ENCODE measurements at regions not wholly inside any gene's neighbourhood (a gene's known extent, or its start where the extent isn't known, plus 50 kb on each side); places are given as distances from the start of the nearest gene placed in this dataset.
A peak's percentile ranks its signal among the peaks of the same experiment; 100 is the strongest.
"Not testable (repeated sequence)": the region's sequence is repeated elsewhere in the genome, so short reads cannot be mapped to it uniquely, and the experiment has no call there.

DNA sequence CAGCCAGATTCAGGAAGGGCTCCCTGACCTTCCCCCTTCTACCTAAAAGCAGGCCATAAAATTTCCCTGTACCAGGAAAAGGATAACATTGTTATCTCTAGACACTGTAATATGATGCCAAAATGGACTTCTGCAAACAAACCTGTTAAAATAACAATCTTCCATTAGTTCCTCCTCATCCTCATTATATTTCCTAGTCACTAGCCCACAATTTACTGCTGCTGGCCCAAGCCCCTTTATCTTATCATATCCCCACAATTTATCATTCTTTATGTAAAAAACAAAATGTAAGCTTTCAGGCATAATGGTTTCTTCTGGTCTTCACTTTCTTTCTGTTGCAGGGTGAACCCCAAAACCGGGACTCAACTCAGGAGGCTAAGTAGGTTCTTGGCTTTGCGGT lies 1132.1 kb upstream of the CNTN5 start:
- DNase-seq (ENCODE audit: low spot score): no peak

DNA sequence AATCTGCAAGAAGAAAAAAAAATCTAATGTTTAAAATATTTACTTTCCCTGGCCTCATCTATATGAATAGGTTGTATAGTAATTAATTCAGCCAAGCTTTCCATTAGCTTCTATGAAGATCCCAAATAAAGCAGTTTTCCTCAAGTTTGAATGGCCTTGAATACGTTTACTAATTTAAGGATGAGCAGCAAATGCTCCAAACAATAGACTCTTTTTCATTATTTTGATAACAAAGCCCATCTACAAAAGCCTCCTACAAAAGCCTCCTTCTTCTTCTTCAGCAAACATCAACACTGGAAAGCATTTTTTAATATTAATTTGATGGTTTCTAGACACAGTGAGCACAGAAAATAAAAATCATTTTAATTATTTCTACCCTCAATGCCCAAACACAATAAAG lies 1130.3 kb upstream of the CNTN5 start:
- no peak for DNase-seq (ENCODE audit: low spot score)

- no peak for DNase-seq (ENCODE audit: low spot score)
Measured at GRCh38 chr11:97893612-97894011, 1127.1 kb upstream of the CNTN5 start.

- no peak for DNase-seq (ENCODE audit: low spot score)
Measured at GRCh38 chr11:97894978-97895377, 1125.8 kb upstream of the CNTN5 start.

- no peak for DNase-seq (ENCODE audit: low spot score)
Measured at GRCh38 chr11:97895572-97895971, 1125.2 kb upstream of the CNTN5 start.

DNA sequence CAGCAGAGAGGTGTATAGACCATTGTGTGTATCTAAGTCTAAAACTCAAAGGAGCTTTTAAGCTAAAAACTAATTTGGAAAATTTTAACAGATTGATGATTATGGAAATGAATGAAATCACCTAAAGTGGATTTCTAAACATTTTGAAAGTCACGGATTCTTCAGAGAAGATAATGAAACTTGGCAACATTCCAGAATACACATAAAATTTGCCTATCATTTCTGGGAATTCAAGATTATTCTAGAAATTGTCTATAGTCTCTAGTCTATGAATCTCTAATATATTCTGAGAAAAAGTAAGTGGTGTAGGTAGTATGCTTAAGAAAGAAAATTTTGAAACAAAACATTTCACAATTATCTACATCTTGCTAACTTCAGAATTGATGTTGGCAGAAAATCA lies 1117.9 kb upstream of the CNTN5 start:
- DNase-seq (ENCODE audit: low spot score): no peak

DNA sequence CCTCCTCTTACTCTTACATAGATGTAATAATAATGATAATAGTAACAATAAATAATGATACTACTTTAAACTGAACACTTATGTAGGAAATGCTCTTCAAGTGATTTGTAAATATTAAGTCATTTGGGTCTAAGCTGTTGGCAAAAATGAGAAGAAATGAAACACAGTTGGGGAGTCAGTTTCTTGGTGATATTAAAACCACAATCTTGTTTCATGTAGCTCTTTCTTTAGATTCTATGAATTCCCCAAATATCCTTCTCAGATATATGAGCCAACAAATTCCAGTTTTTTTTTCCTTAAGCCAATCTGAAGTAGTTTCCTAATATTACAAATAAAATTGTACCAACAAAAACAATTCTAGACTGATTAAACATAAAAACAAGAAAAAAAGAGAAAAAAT lies 1115.6 kb upstream of the CNTN5 start:
- DNase-seq (ENCODE audit: low spot score): no peak

DNA sequence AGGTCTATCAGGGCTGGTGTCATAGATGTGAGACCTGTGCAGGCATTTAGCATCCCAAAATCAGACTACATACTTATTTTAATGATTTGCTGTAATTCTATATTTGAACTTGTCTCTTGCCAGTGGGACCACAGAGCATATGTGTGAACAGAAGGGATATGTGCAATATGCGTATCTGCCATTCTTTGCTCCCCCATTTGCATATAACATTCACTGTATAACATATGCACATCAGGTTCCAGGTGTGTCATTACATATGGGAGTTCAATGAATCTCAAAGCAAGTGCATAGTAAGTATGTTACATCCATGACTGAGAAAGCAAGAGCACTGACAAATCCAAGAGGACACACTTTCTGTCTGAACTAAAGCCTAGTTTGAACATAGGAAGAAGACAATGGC lies 1115.1 kb upstream of the CNTN5 start:
- DNase-seq (ENCODE audit: low spot score): no peak

- DNase-seq (ENCODE audit: low spot score): no peak
Measured at GRCh38 chr11:97908354-97908753, 1112.4 kb upstream of the CNTN5 start.

- no peak for DNase-seq (ENCODE audit: low spot score)
Measured at GRCh38 chr11:97909614-97910399, 1110.9 kb upstream of the CNTN5 start.

- no peak for DNase-seq (ENCODE audit: low spot score)
Measured at GRCh38 chr11:97912629-97913028, 1108.1 kb upstream of the CNTN5 start.

DNA sequence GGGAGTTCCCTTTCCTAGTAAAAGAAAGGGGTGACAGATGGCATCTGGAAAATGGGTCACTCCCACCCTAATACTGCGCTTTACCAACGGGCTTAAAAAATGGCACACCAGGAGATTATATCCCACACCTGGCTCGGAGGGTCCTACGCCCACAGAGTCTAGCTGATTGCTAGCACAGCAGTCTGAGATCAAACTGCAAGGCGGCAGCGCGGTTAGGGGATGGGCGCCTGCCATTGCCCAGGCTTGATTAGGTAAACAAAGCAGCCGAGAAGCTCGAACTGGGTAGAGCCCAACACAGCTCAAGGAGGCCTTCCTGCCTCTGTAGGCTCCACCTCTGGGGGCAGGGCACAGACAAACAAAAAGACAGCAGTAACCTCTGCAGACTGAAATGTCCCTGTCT lies 1097.8 kb upstream of the CNTN5 start:
- DNase-seq (ENCODE audit: low spot score): not testable (repeated sequence)

GRCh38 chr11:97934572-97935208 lies 1086.1 kb upstream of the CNTN5 start:
- no peak for DNase-seq (ENCODE audit: low spot score)

DNA sequence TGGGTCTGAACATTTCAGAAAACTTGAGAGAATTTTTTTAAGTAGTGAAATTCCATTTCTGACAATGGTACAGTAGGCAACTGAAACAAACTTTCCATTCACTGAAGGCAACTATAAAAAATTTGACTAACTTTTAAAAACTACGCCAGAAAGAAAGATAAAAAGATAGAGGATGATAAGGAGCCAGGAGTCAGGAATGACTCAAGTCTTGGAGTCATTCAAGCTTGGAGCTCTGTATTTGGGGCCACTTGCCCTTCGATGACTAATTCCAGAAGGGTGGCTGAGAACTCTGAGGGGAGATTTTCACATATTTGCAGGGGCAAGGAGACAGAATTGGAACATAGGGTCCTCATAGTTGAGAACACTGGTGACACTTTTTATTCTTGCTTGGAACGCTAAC lies 1083.2 kb upstream of the CNTN5 start:
- no peak for DNase-seq (ENCODE audit: low spot score)

- DNase-seq (ENCODE audit: low spot score): no peak
Measured at GRCh38 chr11:97938789-97939188, 1082.0 kb upstream of the CNTN5 start.

DNA sequence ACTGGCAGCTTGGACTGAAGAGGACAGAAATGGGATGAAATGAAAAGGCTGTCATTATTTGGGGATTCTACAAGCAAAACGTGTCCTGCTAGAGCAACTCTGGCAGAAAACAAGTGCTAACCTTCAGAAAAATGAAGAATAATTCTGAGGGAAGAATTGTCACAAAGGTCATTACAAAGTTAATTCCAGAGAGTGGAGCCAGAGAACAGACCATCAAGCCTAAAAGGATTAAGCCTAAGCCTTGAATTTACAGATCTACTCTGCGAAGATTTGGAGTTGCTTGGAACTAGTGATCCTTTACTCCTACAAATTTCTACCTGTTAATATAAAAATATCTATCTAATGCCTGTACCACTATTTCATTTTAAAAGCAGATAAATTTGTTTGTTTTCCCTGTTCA lies 1077.3 kb upstream of the CNTN5 start:
- DNase-seq (ENCODE audit: low spot score): no peak

GRCh38 chr11:97948793-97949192 lies 1072.0 kb upstream of the CNTN5 start:
- no peak for DNase-seq (ENCODE audit: low spot score)

GRCh38 chr11:97955595-97955994 lies 1065.2 kb upstream of the CNTN5 start:
- no peak for DNase-seq (ENCODE audit: low spot score)

DNA sequence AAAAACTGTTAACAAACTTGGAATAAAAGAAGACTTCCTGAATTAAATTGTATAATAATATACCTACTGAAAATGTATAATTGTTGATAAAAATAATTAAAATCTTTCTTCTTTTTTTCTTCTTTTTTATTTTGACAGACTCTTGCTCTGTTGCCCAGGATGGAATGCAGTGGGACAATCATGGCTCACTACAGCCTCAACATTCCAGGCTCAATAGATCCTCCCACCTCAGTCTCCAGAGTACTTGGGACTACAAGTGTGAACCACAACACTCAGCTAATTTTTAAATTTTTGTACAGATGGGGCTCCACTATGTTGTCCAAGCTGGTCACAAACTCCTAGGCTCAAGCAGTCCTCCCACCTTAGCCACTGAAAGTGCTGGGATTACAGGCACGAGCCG lies 1063.8 kb upstream of the CNTN5 start:
- no peak for DNase-seq (ENCODE audit: low spot score)

GRCh38 chr11:97961431-97961830 lies 1059.3 kb upstream of the CNTN5 start:
- no peak for DNase-seq (ENCODE audit: low spot score)

DNA sequence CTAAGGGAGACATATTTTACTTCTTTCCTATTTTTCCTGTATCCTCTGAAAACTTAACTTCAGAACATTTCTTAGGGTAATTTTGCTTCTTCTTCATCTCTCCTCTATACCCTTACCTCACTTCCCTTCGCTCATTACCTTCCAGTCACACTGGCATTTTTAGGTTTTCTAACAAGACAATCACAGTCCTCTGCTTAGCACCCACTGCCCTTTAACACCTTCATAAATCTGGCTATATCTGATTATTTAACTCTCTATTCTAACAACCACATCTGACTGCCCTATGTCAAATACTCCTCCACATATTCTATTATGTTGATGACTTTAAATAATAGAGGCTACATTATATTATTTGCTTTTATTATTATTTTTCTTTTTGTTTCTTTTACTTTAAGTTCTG lies 1058.0 kb upstream of the CNTN5 start:
- DNase-seq (ENCODE audit: low spot score): no peak

GRCh38 chr11:97963528-97964331 lies 1057.0 kb upstream of the CNTN5 start:
- peak; percentile 71 for DNase-seq (ENCODE audit: low spot score)

Data from hematopoietic multipotent progenitor cell treated with erythropoietin and hydrocortisone succinate and interleukin-3 and kit ligand, for 15 days (in vitro differentiated cells).